Activated CD4-positive, alpha-beta T cell treated with anti-CD3 and anti-CD28 coated beads, Interleukin-2, Interleukin-4, amounts not matched to agents 100 ng/mL and 50 ng/mL, durations not matched to agents 16 hours and 8 hours (primary cell): ENCODE measurements at regions not wholly inside any gene's neighbourhood (a gene's known extent, or its start where the extent isn't known, plus 50 kb on each side); places are given as distances from the start of the nearest gene placed in this dataset.
"Not testable (repeated sequence)": the region's sequence is repeated elsewhere in the genome, so short reads cannot be mapped to it uniquely, and the experiment has no call there.

Source experiments
- DNase-seq: peaks from one replicate; pipeline ENCODE4 v3.0.0-alpha.2; 2020; ENCODE audit warnings: low spot score

GRCh38 chr6:3549314-3549940 is 92.6 kb upstream of the SLC22A23 start:
- DNase-seq, result no peak

- DNase-seq, result no peak
Observed at GRCh38 chr6:3546121-3546520, 89.3 kb upstream of the SLC22A23 start.

GRCh38 chr6:3545156-3545555 is 88.3 kb upstream of the SLC22A23 start:
- no peak for DNase-seq

GRCh38 chr6:3542032-3542640 is 85.3 kb upstream of the SLC22A23 start:
- DNase-seq, result no peak

GRCh38 chr6:3541006-3541585 is 84.2 kb upstream of the SLC22A23 start:
- no peak for DNase-seq

GRCh38 chr6:3540253-3540820 is 83.5 kb upstream of the SLC22A23 start:
- no peak for DNase-seq

- DNase-seq, result no peak
Observed at GRCh38 chr6:3538536-3538935, 81.7 kb upstream of the SLC22A23 start.

GRCh38 chr6:3536901-3537300 is 80.1 kb upstream of the SLC22A23 start:
- DNase-seq, result no peak

GRCh38 chr6:3535776-3536435 is 79.1 kb upstream of the SLC22A23 start:
- no peak for DNase-seq

GRCh38 chr6:3535033-3535775 is 78.4 kb upstream of the SLC22A23 start:
- no peak for DNase-seq

- no peak for DNase-seq
Observed at GRCh38 chr6:3534599-3534998, 77.7 kb upstream of the SLC22A23 start.

- DNase-seq, result no peak
Observed at GRCh38 chr6:3533981-3534380, 77.1 kb upstream of the SLC22A23 start.

GRCh38 chr6:3532296-3532916 is 75.6 kb upstream of the SLC22A23 start:
- DNase-seq, result no peak

- no peak for DNase-seq
Observed at GRCh38 chr6:3531481-3531880, 74.6 kb upstream of the SLC22A23 start.

GRCh38 chr6:3530515-3530914 is 73.7 kb upstream of the SLC22A23 start:
- no peak for DNase-seq

- DNase-seq, result no peak
Observed at GRCh38 chr6:3529721-3530120, 72.9 kb upstream of the SLC22A23 start.

GRCh38 chr6:3529232-3529631 is 72.4 kb upstream of the SLC22A23 start:
- no peak for DNase-seq

GRCh38 chr6:3528081-3528671 is 71.3 kb upstream of the SLC22A23 start:
- DNase-seq, result not testable (repeated sequence)

- no peak for DNase-seq
Observed at GRCh38 chr6:3527651-3527977, 70.8 kb upstream of the SLC22A23 start.

GRCh38 chr6:3526962-3527650 is 70.3 kb upstream of the SLC22A23 start:
- DNase-seq, result no peak

GRCh38 chr6:3525915-3526314 is 69.1 kb upstream of the SLC22A23 start:
- no peak for DNase-seq
